PC-9 (cell line): ENCODE measurements at regions not wholly inside any gene's neighbourhood (a gene's known extent, or its start where the extent isn't known, plus 50 kb on each side); places are given as distances from the start of the nearest gene placed in this dataset.

ENCODE experiments used
- CTCF ChIP-seq: fragments of 200-600 bp; sonication (generic); conservative IDR thresholded peaks from 2 replicates; pipeline ENCODE4 v1.6.1; 2017; ENCODE audit warnings: mixed run types, antibody characterized with exemption, mild to moderate bottlenecking, moderate library complexity
- EZH2 ChIP-seq: fragments of 200-600 bp; sonication (generic); IDR thresholded peaks from 2 replicates; pipeline ENCODE4 v1.8.0; 2017; ENCODE audit warnings: antibody characterized with exemption, low read depth

GRCh38 chr2:8508766-8509165 lies 173.1 kb upstream of the ID2 start:
- TF ChIP-seq CTCF: no peak
- TF ChIP-seq EZH2: no peak
